ENCODE measurements at regions not wholly inside any gene's neighbourhood (a gene's known extent, or its start where the extent isn't known, plus 50 kb on each side); places are given as distances from the start of the nearest gene placed in this dataset.

DNA sequence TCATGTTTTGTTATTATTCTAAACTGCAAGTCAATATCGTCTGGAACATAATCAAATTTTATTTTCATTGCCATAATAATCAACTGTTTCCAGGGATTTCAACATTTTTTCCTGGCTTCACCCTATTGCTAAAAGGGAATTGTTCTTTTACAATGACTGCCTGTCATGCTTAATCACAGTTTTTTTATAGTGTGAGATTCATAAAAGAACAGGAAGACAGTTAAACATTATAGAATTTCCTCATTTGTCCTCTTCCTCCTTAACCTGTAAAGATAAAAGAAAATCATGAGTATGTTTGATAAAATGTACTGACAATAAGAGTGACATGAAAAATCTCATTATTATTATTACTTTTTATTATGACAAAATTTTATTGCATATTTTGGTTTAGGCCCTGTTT lies 73.3 kb upstream of the CENPW start:
- H3K36me3 ChIP-seq (ENCODE audit: control insufficient read depth in 2 of 4, insufficient read depth in 4 of 4, low read length in 3 of 4), result no peaks in the 10 kb centered on the region
- POLR2A ChIA-PET (ENCODE audit: partially characterized antibody), result no interaction called here

More for the DNA sequence above, 73.3 kb upstream of the CENPW start:
- Histone ChIP-seq H4K20me1 (replicated peaks in 1 of 2; ENCODE audit: control insufficient read depth in 1 of 2, insufficient read depth in 2 of 2, low read length in 2 of 2) (peaks cover 0 to 3% of the 10 kb centered on the region in 2 experiments), H2BK5ac (ENCODE audit: low read depth, low read length) (no peak overlapping the region), H3K4me1 (replicated peaks in 1 of 4; ENCODE audit: control insufficient read depth in 3 of 4, insufficient read depth in 4 of 4, low read length in 3 of 4) (no peaks in the 10 kb centered on the region), H3K4ac (replicated peaks; ENCODE audit: insufficient read length, low read depth, low read length) (no peak overlapping the region), H4K5ac (ENCODE audit: insufficient read length, low read depth, low read length) (no peak overlapping the region), H2BK15ac (ENCODE audit: low read length) (no peak overlapping the region), H3K56ac (replicated peaks; ENCODE audit: insufficient read length, low read depth, low read length) (no peak overlapping the region), H3K27me3 (replicated peaks in 1 of 4; ENCODE audit: control insufficient read depth in 3 of 4, extremely low read depth in 1 of 4, insufficient read depth in 3 of 4, low read length in 3 of 4) (no peaks in the 10 kb centered on the region), H3K79me1 (ENCODE audit: low read depth, low read length) (no peaks in the 10 kb centered on the region), H3K9me3 (ENCODE audit: insufficient read depth in 2 of 2, low read depth in 1 of 2, low read length in 1 of 2) (no peaks in the 10 kb centered on the region), H3K18ac (ENCODE audit: extremely low read depth, low read length) (no peak overlapping the region), H4K8ac (ENCODE audit: extremely low read depth, insufficient read depth, low read length) (no peak overlapping the region), H3K23me2 (ENCODE audit: low read depth, low read length) (no peaks in the 10 kb centered on the region), H3K27ac (ENCODE audit: low read depth, low read length) (no peak overlapping the region), H2BK120ac (replicated peaks; ENCODE audit: low read depth, low read length) (no peak overlapping the region), H3K9ac (replicated peaks in 1 of 4; ENCODE audit: extremely low read depth in 1 of 4, low read depth in 3 of 4, low read length in 3 of 4) (no peak overlapping the region), H3K79me2 (ENCODE audit: control insufficient read depth in 1 of 2, insufficient read depth in 2 of 2, low read length in 2 of 2) (no peaks in the 10 kb centered on the region), H3K14ac (ENCODE audit: insufficient read length) (no peak overlapping the region), H3K4me3 (ENCODE audit: extremely low read depth in 1 of 4, insufficient read depth in 2 of 4, low read depth in 3 of 4, low read length in 4 of 4) (no peak overlapping the region), H2BK20ac (ENCODE audit: low read length) (no peak overlapping the region), H3K4me2 (ENCODE audit: insufficient read depth in 1 of 2, low read depth in 2 of 2, low read length in 2 of 2) (no peak overlapping the region), H4K91ac (replicated peaks; ENCODE audit: insufficient read length, low read length) (no peak overlapping the region), H2AFZ (ENCODE audit: low read length) (no peak overlapping the region), H3K23ac (ENCODE audit: insufficient read length) (no peak overlapping the region), H2AK5ac (ENCODE audit: low read depth, low read length) (no peak overlapping the region), H2BK12ac (ENCODE audit: low read depth, low read length) (no peak overlapping the region)
- CTCF ChIA-PET (ENCODE audit: partially characterized antibody), result no interaction called here
- WGBS, 2 experiments (ENCODE audit: extremely low coverage in 1 of 2, insufficient coverage in 1 of 2, insufficient read length in 1 of 2, insufficient replicate concordance in 2 of 2, low coverage in 1 of 2, low lambda C conversion rate in 2 of 2, missing lambda C conversion rate in 1 of 2), result 88% methylated on average over 1 of the region's 1 CpG; no CpG with 5 or more reads in 1 of the 2 experiments
- FAIRE-seq, result no peak
- DNase-seq (ENCODE audit: low read depth in 1 of 2, low spot score in 2 of 2), result no peak
- TF ChIP-seq PHF8 (conservative IDR thresholded peaks at IDR 0.05; ENCODE audit: low read depth, low read length), result no peak
- no peak for TF ChIP-seq RNF2 (IDR thresholded peaks at IDR 0.05; ENCODE audit: borderline replicate concordance, low read depth, low read length, missing control alignments, poor library complexity, severe bottlenecking)
- no peak for TF ChIP-seq EP300 (IDR thresholded peaks at IDR 0.05; ENCODE audit: borderline replicate concordance in 1 of 2, low read depth in 2 of 2, low read length in 2 of 2)

Measured in H1 (cell line).